HEK293T (cell line): ENCODE measurements at regions not wholly inside any gene's neighbourhood (a gene's known extent, or its start where the extent isn't known, plus 50 kb on each side); places are given as distances from the start of the nearest gene placed in this dataset.
"Not testable (repeated sequence)": the region's sequence is repeated elsewhere in the genome, so short reads cannot be mapped to it uniquely, and the experiment has no call there.

Source experiments
- CTCF ChIA-PET: fragments of 350-600 bp; formaldehyde crosslinking; extraction: SDS; loops from one replicate; lab custom pipeline; 2021; ENCODE audit warnings: antibody characterized with exemption, inconsistent platforms; lab: Yijun Ruan, JAX
- POLR2A ChIA-PET: fragments of 350-600 bp; formaldehyde crosslinking; extraction: SDS; loops from one replicate; lab custom pipeline; 2020; ENCODE audit warnings: antibody characterized with exemption, inconsistent platforms; lab: Yijun Ruan, JAX
- DNase-seq: peaks from one replicate; pipeline ENCODE4 v3.0.0; 2012; ENCODE audit warnings: mixed read lengths; ENCODE audit errors: extremely low spot score
- ARNT ChIP-seq: fragments of 450-650 bp; IDR thresholded peaks from 2 replicates; pipeline ENCODE4 v1.6.1; 2017; ENCODE audit warnings: mild to moderate bottlenecking
- BHLHE40 ChIP-seq: fragments of 450-650 bp; IDR thresholded peaks from 2 replicates; pipeline ENCODE4 v1.6.1; 2016; ENCODE audit warnings: mild to moderate bottlenecking, moderate library complexity, borderline replicate concordance
- FOXA1 ChIP-seq: fragments of 450-650 bp; IDR thresholded peaks from 2 replicates; pipeline ENCODE4 v1.6.1; 2016; ENCODE audit warnings: mild to moderate bottlenecking
- FOXK2 ChIP-seq: fragments of 450-650 bp; IDR thresholded peaks from 2 replicates; pipeline ENCODE4 v1.6.1; 2016; ENCODE audit warnings: mild to moderate bottlenecking
- FOXM1 ChIP-seq: fragments of 450-650 bp; IDR thresholded peaks from 2 replicates; pipeline ENCODE4 v1.6.1; 2017; ENCODE audit warnings: mild to moderate bottlenecking, borderline replicate concordance
- L3MBTL2 ChIP-seq: fragments of 450-650 bp; conservative IDR thresholded peaks from 2 replicates; pipeline ENCODE4 v1.6.1; 2016; ENCODE audit warnings: mild to moderate bottlenecking
- LEF1 ChIP-seq: fragments of 450-650 bp; IDR thresholded peaks from 2 replicates; pipeline ENCODE4 v1.6.1; 2017; ENCODE audit warnings: mild to moderate bottlenecking, borderline replicate concordance
- NFRKB ChIP-seq: fragments of 450-650 bp; IDR thresholded peaks from 2 replicates; pipeline ENCODE4 v1.6.1; 2016; ENCODE audit warnings: mild to moderate bottlenecking, moderate library complexity
- SP1 ChIP-seq: fragments of 450-650 bp; IDR thresholded peaks from 2 replicates; pipeline ENCODE4 v1.6.1; 2017
- SUZ12 ChIP-seq: fragments of 450-650 bp; IDR thresholded peaks from 2 replicates; pipeline ENCODE4 v1.6.1; 2016; ENCODE audit warnings: mild to moderate bottlenecking
- TARDBP ChIP-seq: fragments of 450-650 bp; IDR thresholded peaks from 2 replicates; pipeline ENCODE4 v1.6.1; 2016
- ZNF384 ChIP-seq: fragments of 450-650 bp; IDR thresholded peaks from 2 replicates; pipeline ENCODE4 v1.6.1; 2016
- TF ChIP-seq, protein P1 (sequence below): fragments of 450-650 bp; IDR thresholded peaks from 2 replicates; pipeline ENCODE4 v1.6.1; 2016

- POLR2A ChIA-PET, DNase-seq, CTCF ChIA-PET: not testable (repeated sequence)
These were observed 84.7 kb downstream of the METTL2B start for GRCh38 chr7:128561116-128561722.

- POLR2A ChIA-PET, CTCF ChIA-PET, DNase-seq: not testable (repeated sequence)
These were observed 86.2 kb downstream of the METTL2B start for GRCh38 chr7:128562795-128563194.

GRCh38 chr7:128564123-128564700 lies 87.7 kb downstream of the METTL2B start:
- POLR2A ChIA-PET, DNase-seq: not testable (repeated sequence)

GRCh38 chr7:128564932-128565864 lies 88.7 kb downstream of the METTL2B start:
- POLR2A ChIA-PET, DNase-seq: not testable (repeated sequence)

More at GRCh38 chr7:128564123-128564700, 87.7 kb downstream of the METTL2B start:
- CTCF ChIA-PET, result not testable (repeated sequence)

GRCh38 chr7:128575277-128575676 lies 96.8 kb upstream of the GARIN1A start:
- CTCF ChIA-PET, result interaction anchor here (0.7 kb wide), 1 partner anchor 1055 kb away, joined by 5 read pairs; no protein-coding TSS in a partner anchor

More at GRCh38 chr7:128564932-128565864, 88.7 kb downstream of the METTL2B start:
- CTCF ChIA-PET, result not testable (repeated sequence)

DNA sequence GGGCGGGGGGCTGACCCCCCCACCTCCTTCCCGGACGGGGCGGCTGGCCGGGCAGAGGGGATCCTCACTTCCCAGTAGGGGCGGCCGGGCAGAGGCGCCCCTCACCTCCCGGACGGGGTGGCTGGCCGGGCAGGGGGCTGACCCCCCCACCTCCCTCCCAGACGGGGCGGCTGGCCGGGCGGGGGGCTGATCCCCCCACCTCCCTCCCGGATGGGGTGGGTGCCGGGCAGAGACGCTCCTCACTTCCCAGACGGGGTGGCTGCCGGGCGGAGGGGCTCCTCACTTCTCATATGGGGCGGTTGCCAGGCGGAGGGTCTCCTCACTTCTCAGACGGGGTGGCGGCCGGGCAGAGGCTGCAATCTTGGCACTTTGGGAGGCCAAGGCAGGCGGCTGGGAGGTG lies 95.1 kb upstream of the GARIN1A start:
- DNase-seq, CTCF ChIA-PET, POLR2A ChIA-PET: not testable (repeated sequence)

More at GRCh38 chr7:128575277-128575676, 96.8 kb upstream of the GARIN1A start:
- POLR2A ChIA-PET, DNase-seq: not testable (repeated sequence)

DNA sequence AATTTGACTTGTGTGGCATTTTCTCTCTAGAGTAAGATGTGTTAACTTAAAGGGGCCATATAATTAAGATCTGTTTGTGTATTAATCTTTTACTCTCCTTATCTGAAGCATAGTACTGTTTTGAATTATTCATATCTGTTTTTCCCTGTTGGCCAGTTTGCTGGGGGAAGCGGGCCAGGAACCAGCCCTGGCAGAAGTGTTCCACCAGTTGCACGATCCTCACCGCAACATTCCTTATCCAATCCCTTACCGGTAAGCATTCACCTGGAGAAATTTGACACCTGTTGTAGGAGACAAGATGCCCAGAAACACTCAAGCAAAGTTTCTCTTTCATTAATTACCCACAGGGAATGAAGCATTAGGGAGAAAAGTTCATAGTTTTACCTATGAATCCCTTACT lies 92.2 kb upstream of the GARIN1A start:
- DNase-seq, POLR2A ChIA-PET, CTCF ChIA-PET: not testable (repeated sequence)

- POLR2A ChIA-PET, CTCF ChIA-PET, DNase-seq: not testable (repeated sequence)
These were observed 91.0 kb upstream of the GARIN1A start for GRCh38 chr7:128581100-128581499.

DNA sequence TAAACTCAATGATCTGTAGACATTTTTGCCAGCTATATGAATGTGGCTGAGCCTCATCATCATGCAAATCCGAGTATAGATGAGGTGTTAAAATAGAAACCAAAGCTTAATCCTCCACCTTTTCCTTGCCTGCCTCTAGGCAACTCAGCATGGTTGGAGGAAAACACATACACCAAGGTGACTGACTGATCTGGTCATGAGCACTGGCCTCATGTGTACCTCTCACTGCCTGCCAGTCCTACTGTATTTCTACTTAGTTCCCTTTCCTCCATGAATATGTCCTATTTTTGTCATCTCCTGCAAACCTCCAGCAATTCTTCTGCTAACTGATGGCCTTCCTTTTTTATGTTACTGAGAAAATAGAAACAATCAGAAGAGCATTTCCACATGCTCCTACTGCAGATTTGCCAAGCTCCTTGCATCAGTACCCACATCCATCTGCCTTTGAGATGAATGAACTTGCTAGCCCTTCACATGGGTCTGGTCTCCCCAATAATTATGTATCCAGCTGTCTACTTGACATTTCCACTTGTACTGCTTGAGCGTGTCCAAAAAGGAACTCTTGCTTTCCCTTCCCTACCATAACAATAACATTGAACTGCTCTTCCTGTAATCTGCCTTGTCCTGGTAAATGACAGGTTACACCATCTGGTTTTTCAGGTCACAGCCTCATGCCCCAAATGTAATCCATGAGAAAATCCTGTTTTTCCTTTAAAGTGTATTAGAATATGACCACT lies 90.1 kb upstream of the GARIN1A start:
- POLR2A ChIA-PET, CTCF ChIA-PET, DNase-seq: not testable (repeated sequence)

DNA sequence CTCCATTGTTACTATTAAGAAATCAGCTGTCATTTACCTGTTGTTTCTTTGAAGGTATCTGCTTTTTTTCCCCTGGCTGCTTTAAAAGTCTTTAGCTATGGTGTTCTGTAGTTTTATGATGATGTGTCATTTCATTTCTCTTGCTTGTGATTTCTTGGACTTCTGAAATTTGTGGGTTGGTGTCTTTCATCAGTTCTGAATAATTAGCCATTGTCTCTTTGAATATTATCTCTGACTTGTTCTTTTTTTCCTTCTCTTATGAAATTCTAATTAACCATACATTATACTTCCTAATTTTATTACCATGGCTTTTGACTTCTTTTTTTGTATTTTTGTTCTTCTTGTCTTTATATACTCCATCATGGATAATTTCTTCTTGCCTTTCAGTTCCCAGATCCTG lies 85.4 kb upstream of the GARIN1A start:
- POLR2A ChIA-PET, CTCF ChIA-PET, DNase-seq: not testable (repeated sequence)

- ChIA-PET POLR2A (no interaction called here), CTCF (no interaction called here)
- TF ChIP-seq, protein P1, sequence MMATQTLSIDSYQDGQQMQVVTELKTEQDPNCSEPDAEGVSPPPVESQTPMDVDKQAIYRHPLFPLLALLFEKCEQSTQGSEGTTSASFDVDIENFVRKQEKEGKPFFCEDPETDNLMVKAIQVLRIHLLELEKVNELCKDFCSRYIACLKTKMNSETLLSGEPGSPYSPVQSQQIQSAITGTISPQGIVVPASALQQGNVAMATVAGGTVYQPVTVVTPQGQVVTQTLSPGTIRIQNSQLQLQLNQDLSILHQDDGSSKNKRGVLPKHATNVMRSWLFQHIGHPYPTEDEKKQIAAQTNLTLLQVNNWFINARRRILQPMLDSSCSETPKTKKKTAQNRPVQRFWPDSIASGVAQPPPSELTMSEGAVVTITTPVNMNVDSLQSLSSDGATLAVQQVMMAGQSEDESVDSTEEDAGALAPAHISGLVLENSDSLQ, result no peak
- TF ChIP-seq FOXA1 (no peak), SP1 (no peak), LEF1 (no peak), L3MBTL2 (no peak), BHLHE40 (no peak), TARDBP (no peak), SUZ12 (no peak), ZNF384 (no peak), NFRKB (no peak), ARNT (no peak), FOXM1 (no peak), FOXK2 (no peak)
- DNase-seq, result no peak
These were observed 80.4 kb upstream of the GARIN1A start for GRCh38 chr7:128591705-128592104.

DNA sequence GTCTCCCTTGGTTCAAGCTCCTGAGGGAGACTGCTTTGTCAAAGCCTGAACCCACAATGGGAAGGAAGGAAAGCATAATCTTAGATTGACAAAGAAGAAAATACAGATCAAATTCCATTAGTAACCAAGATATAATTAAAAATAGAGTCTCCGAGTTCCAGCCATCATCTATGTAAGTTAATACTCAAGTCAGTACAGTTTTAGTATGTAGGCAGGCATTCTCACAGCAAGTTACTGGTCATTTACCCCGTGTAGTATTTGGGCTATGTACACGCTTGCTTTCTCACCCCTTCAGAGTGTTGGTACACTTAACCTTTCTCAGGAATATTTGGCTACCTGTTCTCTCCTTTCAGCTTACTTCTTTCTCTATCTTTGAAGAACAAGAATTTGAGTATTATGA lies 79.9 kb upstream of the GARIN1A start:
- POLR2A ChIA-PET, CTCF ChIA-PET, DNase-seq: not testable (repeated sequence)

- DNase-seq, POLR2A ChIA-PET: not testable (repeated sequence)
These were observed 78.0 kb upstream of the GARIN1A start for GRCh38 chr7:128594061-128594460.

DNA sequence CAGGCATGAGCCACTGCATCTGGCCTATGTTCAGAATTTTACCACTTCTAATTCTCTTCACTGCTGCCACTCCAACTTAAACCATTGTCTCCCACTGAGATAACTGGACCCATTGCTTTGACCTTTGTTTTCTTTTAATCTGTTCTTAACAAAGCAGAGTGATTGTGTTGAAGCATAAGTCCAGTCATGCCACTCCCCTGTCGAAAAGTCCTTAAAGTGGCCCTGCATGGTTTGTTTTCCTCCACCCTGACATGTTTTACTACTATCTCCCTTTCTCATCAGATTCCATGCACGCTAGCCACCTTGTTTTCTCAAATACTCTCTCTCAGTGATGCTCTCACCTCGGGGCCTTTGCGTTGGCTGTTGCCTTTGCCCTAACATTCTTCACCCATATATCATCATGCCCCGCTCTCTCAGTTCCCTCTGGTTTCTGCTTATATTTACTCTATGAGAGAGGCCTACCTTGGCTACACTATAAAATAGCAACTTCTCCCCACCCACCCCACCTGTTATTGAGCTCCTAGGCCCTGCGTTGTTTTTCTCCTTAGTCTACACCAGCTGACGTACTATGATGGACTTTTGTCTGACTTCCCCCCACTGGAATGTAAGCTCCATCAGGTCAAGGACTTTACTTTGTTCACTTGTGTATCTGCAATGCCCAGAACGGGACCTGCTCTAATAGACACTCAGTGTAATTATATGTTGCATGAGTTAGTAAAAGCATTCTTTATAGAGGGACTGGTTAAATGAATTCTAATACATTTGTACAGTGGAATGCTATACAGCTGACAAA lies 75.6 kb upstream of the GARIN1A start:
- CTCF ChIA-PET, DNase-seq, POLR2A ChIA-PET: not testable (repeated sequence)

More at GRCh38 chr7:128594061-128594460, 78.0 kb upstream of the GARIN1A start:
- CTCF ChIA-PET, result not testable (repeated sequence)
